GM12878 (cell line): ENCODE measurements at regions not wholly inside any gene's neighbourhood (a gene's known extent, or its start where the extent isn't known, plus 50 kb on each side); places are given as distances from the start of the nearest gene placed in this dataset.

Experiments used
- ATAC-seq: fragments of 200-7000 bp; cut with Tn5 transposase; 3 replicates; pipeline ENCODE4 v1.9.1; 2020; ENCODE audit warnings: mild to moderate bottlenecking, moderate library complexity
- BruUV-seq: library from RNA; stranded (reverse); fragments of 400-500 nt; replicated peaks from 2 replicates; lab custom pipeline; 2021; lab: Mats Ljungman, UMichigan
- CTCF ChIA-PET: fragments of 300-600 bp; sonication (Branson Sonifier 250); formaldehyde crosslinking; extraction: SDS; loops from one replicate; lab custom pipeline; 2021; ENCODE audit warnings: inconsistent platforms; lab: Yijun Ruan, JAX
- POLR2A ChIA-PET: fragments of 350-600 bp; formaldehyde crosslinking; extraction: SDS; loops from one replicate; lab custom pipeline; 2021; ENCODE audit warnings: inconsistent platforms; lab: Charles Lee
- RAD21 ChIA-PET: fragments of 300-600 bp; sonication (Branson Sonifier 250); formaldehyde crosslinking; loops from one replicate; lab custom pipeline; 2023; ENCODE audit warnings: antibody characterized with exemption; ENCODE audit not compliant: unreplicated experiment; lab: Charles Lee
- SMC1A ChIA-PET: fragments of 300-600 bp; sonication (Branson Sonifier 250); formaldehyde crosslinking; loops from one replicate; lab custom pipeline; 2023; ENCODE audit not compliant: unreplicated experiment, uncharacterized antibody; lab: Charles Lee
- DNase-seq: peaks from one replicate; pipeline ENCODE4 v3.0.0-alpha.2; 2011; ENCODE audit warnings: low read depth, low spot score
- FAIRE-seq: peaks from 3 replicates; lab custom pipeline; 2011; peaks lifted over from hg19 to GRCh38; lab: Jason Lieb, UNC
- H2AFZ ChIP-seq: 2 replicates; pipeline ENCODE4 v1.6.0; 2011; ENCODE audit warnings: low read depth, low read length, control low read depth; ENCODE audit not compliant: control insufficient read depth
- H3K27ac ChIP-seq: 2 replicates; pipeline ENCODE4 v1.5.1; 2011; ENCODE audit warnings: control low read depth; ENCODE audit not compliant: control insufficient read depth, insufficient read depth
- H3K27me3 ChIP-seq, 2 experiments: replicated peaks in 1 of 2; 2 replicates each; pipeline versions ENCODE4 v1.6.0 to v1.6.1; 2011; ENCODE audit warnings: low read length in 1 of 2; ENCODE audit not compliant: control insufficient read depth in 2 of 2, insufficient read depth in 2 of 2
- H3K36me3 ChIP-seq, 2 experiments: 2 replicates each; pipeline ENCODE4 v1.5.1; 2011; ENCODE audit warnings: low read length in 1 of 2; ENCODE audit not compliant: control insufficient read depth in 2 of 2, insufficient read depth in 2 of 2
- H3K4me1 ChIP-seq: 2 replicates; pipeline ENCODE4 v1.6.1; 2011; ENCODE audit warnings: mild to moderate bottlenecking, low read length, moderate library complexity, mixed read lengths; ENCODE audit not compliant: control insufficient read depth, insufficient read depth
- H3K4me2 ChIP-seq: 2 replicates; pipeline ENCODE4 v1.6.0; 2011; ENCODE audit warnings: control low read depth; ENCODE audit not compliant: control insufficient read depth, insufficient read depth
- H3K4me3 ChIP-seq: fragments of 200-600 bp; sonication (generic); 2 replicates; pipeline ENCODE4 v1.5.1; 2016
- H3K79me2 ChIP-seq: 2 replicates; pipeline ENCODE4 v1.6.0; 2011; ENCODE audit warnings: low read length; ENCODE audit not compliant: control insufficient read depth, insufficient read depth
- H3K9ac ChIP-seq: 2 replicates; pipeline ENCODE4 v1.8.0; 2011; ENCODE audit warnings: low read length, control low read depth, mixed read lengths; ENCODE audit not compliant: control insufficient read depth, insufficient read depth
- H3K9me3 ChIP-seq: replicated peaks from 3 replicates; pipeline ENCODE4 v1.5.1; 2011; ENCODE audit warnings: mild to moderate bottlenecking, low read length; ENCODE audit not compliant: control insufficient read depth, insufficient read depth
- H4K20me1 ChIP-seq: 2 replicates; pipeline ENCODE4 v1.6.0; 2011; ENCODE audit not compliant: control insufficient read depth, insufficient read depth
- BHLHE40 ChIP-seq, 2 experiments: fragments of 450-650 bp in 1 of 2; IDR thresholded peaks; 2 replicates each; pipeline ENCODE4 v1.6.1; 2011 to 2017; ENCODE audit warnings: low read depth in 2 of 2, borderline replicate concordance in 1 of 2, improper control_type of control experiment in 1 of 2, low read length in 1 of 2, mild to moderate bottlenecking in 1 of 2
- CREB1 ChIP-seq: IDR thresholded peaks from 2 replicates; pipeline ENCODE4 v1.6.1; 2012; ENCODE audit warnings: low read depth, mild to moderate bottlenecking, inconsistent platforms
- CREM ChIP-seq: IDR thresholded peaks from 2 replicates; pipeline ENCODE4 v1.6.1; 2014; ENCODE audit warnings: antibody characterized with exemption, low read depth
- DPF2 ChIP-seq: fragments of 450-650 bp; IDR thresholded peaks from 2 replicates; pipeline ENCODE4 v1.6.1; 2017; ENCODE audit warnings: mild to moderate bottlenecking
- GABPA ChIP-seq: IDR thresholded peaks from 2 replicates; pipeline ENCODE4 v1.6.1; 2014; ENCODE audit warnings: antibody characterized with exemption, low read depth, mild to moderate bottlenecking, inconsistent platforms
- HSF1 ChIP-seq: fragments of 150-350 bp; IDR thresholded peaks from 2 replicates; pipeline ENCODE4 v1.6.1; 2014; ENCODE audit warnings: mild to moderate bottlenecking, low read depth, low read length
- KAT2A ChIP-seq: conservative IDR thresholded peaks from 2 replicates; pipeline ENCODE4 v1.6.1; 2011; ENCODE audit warnings: low read depth, low read length; ENCODE audit not compliant: control insufficient read depth
- NRF1 ChIP-seq: conservative IDR thresholded peaks from 2 replicates; pipeline ENCODE4 v1.6.1; 2011; ENCODE audit warnings: mild to moderate bottlenecking, low read depth, low read length, improper control_type of control experiment
- PAX5 ChIP-seq: IDR thresholded peaks from 2 replicates; pipeline ENCODE4 v1.6.1; 2011; ENCODE audit warnings: low read depth, low read length, borderline replicate concordance
- RCOR1 ChIP-seq: conservative IDR thresholded peaks from 2 replicates; pipeline ENCODE4 v1.6.1; 2012; ENCODE audit warnings: low read depth, low read length, improper control_type of control experiment
- REST ChIP-seq: IDR thresholded peaks from 2 replicates; pipeline ENCODE4 v1.6.1; 2012; ENCODE audit warnings: mild to moderate bottlenecking, low read depth, low read length
- SREBF2 ChIP-seq: IDR thresholded peaks from 2 replicates; pipeline ENCODE4 v1.6.1; 2012; ENCODE audit warnings: mild to moderate bottlenecking, low read length
- SUZ12 ChIP-seq: fragments of 200-600 bp; sonication (generic); IDR thresholded peaks from one replicate; pipeline ENCODE4 v1.6.1; 2018; ENCODE audit warnings: antibody characterized with exemption, mild to moderate bottlenecking; ENCODE audit not compliant: unreplicated experiment
- TARDBP ChIP-seq: IDR thresholded peaks from 2 replicates; pipeline ENCODE4 v1.6.1; 2016; ENCODE audit warnings: borderline replicate concordance
- YBX1 ChIP-seq: fragments of 450-650 bp; IDR thresholded peaks from 2 replicates; pipeline ENCODE4 v1.6.1; 2016; ENCODE audit warnings: antibody characterized with exemption
- ZNF384 ChIP-seq: IDR thresholded peaks from 2 replicates; pipeline ENCODE4 v1.6.1; 2012; ENCODE audit warnings: low read depth, mild to moderate bottlenecking, low read length, improper control_type of control experiment, borderline replicate concordance
- WGBS: methylation state at CpG from one replicate; pipeline ENCODE4 v1.1.6; 2016; ENCODE audit warnings: low lambda C conversion rate; ENCODE audit not compliant: insufficient replicate concordance, insufficient coverage; ENCODE audit errors: missing lambda C conversion rate; 5-methylcytosine and 5-hydroxymethylcytosine counted together
- in situ Hi-C: fragments of 300-500 bp; cut with MboI; formaldehyde crosslinking; loops from 9 replicates; pipeline ENCODE4 v1.14.3; 2018; ENCODE audit warnings: mixed read lengths
- intact Hi-C: fragments of 100-400 bp; cut with micrococcal nuclease; formaldehyde crosslinking; loops from one replicate; pipeline ENCODE4 v1.14.2; 2022; ENCODE audit not compliant: unreplicated experiment
- TF ChIP-seq, protein P1 (sequence below): fragments of 450-650 bp; formaldehyde crosslinking; IDR thresholded peaks from 2 replicates; pipeline ENCODE4 v1.5.0; 2022; ENCODE audit warnings: mild to moderate bottlenecking, missing genetic modification characterization

DNA sequence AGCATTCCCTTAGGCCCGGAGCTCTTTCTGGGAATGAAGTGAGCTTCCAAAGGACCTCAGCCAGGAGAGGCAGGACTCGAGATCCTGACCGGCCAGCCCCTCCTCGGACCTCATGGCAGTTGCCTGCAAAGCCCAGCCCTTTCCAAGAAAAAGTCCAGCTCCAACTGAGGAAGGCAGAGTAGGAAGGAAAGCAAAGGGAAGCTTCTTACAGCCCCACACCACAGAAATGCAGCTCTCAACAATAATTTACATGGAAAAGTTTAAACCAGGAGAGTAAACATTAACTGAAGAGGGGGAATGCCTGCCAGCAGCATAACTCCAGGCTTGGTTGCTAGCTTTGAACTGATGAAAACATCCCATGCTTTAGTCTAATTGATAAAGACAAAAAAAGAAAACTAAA lies 153.9 kb upstream of the PFKP start (continued):
- TF ChIP-seq REST (no peak), SUZ12 (no peak), NRF1 (no peak), CREM (no peak), RCOR1 (no peak)
- TF ChIP-seq, protein P1, sequence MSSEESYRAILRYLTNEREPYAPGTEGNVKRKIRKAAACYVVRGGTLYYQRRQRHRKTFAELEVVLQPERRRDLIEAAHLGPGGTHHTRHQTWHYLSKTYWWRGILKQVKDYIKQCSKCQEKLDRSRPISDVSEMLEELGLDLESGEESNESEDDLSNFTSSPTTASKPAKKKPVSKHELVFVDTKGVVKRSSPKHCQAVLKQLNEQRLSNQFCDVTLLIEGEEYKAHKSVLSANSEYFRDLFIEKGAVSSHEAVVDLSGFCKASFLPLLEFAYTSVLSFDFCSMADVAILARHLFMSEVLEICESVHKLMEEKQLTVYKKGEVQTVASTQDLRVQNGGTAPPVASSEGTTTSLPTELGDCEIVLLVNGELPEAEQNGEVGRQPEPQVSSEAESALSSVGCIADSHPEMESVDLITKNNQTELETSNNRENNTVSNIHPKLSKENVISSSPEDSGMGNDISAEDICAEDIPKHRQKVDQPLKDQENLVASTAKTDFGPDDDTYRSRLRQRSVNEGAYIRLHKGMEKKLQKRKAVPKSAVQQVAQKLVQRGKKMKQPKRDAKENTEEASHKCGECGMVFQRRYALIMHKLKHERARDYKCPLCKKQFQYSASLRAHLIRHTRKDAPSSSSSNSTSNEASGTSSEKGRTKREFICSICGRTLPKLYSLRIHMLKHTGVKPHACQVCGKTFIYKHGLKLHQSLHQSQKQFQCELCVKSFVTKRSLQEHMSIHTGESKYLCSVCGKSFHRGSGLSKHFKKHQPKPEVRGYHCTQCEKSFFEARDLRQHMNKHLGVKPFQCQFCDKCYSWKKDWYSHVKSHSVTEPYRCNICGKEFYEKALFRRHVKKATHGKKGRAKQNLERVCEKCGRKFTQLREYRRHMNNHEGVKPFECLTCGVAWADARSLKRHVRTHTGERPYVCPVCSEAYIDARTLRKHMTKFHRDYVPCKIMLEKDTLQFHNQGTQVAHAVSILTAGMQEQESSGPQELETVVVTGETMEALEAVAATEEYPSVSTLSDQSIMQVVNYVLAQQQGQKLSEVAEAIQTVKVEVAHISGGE (CRISPR knock-in tag): no peak

DNA sequence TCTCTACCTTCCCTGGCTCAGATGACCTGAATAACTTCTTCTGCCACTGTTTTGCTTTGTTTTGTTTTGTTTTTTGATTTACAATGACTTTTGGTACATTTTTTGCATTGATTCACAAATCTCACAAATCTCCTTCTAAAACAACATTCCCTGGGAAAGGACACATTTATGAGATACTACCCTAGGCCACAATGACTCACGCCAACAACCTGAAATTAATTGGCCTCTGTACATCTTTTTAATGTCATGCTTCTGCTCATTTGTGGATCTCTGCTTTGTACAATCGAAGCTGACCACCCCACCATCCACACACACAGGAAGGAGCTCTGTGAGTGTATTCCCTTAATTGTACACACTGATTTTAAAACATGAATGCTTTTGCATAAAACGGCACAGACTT lies 156.7 kb upstream of the PFKP start:
- BruUV-seq: no TSS peak
- Histone ChIP-seq H3K27ac (no peak overlapping the region), H3K4me3 (no peak overlapping the region), H3K4me1 (no peaks in the 10 kb centered on the region), H2AFZ (no peak overlapping the region), H3K4me2 (no peak overlapping the region), H3K9ac (no peak overlapping the region), H3K27me3 (peaks cover 0 to 2% of the 10 kb centered on the region in 2 experiments; a peak in 2 of 4 replicates), H4K20me1 (no peaks in the 10 kb centered on the region), H3K9me3 (no peaks in the 10 kb centered on the region; the same call in 2 of the 3 replicates), H3K79me2 (no peaks in the 10 kb centered on the region), H3K36me3 (no peaks in the 10 kb centered on the region)
- ChIA-PET SMC1A (interaction anchor here (1.2 kb wide), 1 partner anchor 10 kb away, joined by 3 read pairs; no protein-coding TSS in a partner anchor), CTCF (no interaction called here), RAD21 (no interaction called here), POLR2A (no interaction called here)
- DNase-seq (no peak), ATAC-seq (no peak), FAIRE-seq (no peak)
- intact Hi-C loops (no loop called here), in situ Hi-C loops (no loop called here)
- 11% methylated on average over 3 of the region's 3 CpGs for WGBS
- no peak for TF ChIP-seq BHLHE40 (IDR thresholded peaks at IDR 0.05; ENCODE audit: borderline replicate concordance in 1 of 2, low read depth in 2 of 2, low read length in 1 of 2)
- TF ChIP-seq GABPA: no peak
- TF ChIP-seq HSF1: no peak
- TF ChIP-seq TARDBP: no peak
- no peak for TF ChIP-seq YBX1
- TF ChIP-seq SREBF2: no peak
- TF ChIP-seq KAT2A: no peak
- no peak for TF ChIP-seq PAX5
- TF ChIP-seq CREB1: no peak
- no peak for TF ChIP-seq DPF2
- no peak for TF ChIP-seq ZNF384
